CD4-positive, alpha-beta T cell (primary cell): ENCODE measurements at regions not wholly inside any gene's neighbourhood (a gene's known extent, or its start where the extent isn't known, plus 50 kb on each side); places are given as distances from the start of the nearest gene placed in this dataset.

ENCODE experiments used
- ATAC-seq: fragments of 200-7000 bp; cut with Tn5 transposase; one replicate; pipeline ENCODE4 v1.10.0; 2022; ENCODE audit warnings: mild to moderate bottlenecking; ENCODE audit not compliant: poor library complexity
- CTCF ChIA-PET: fragments of 350-600 bp; sonication (Branson Sonifier 250); formaldehyde crosslinking; loops from one replicate; lab custom pipeline; 2021; ENCODE audit warnings: antibody characterized with exemption, inconsistent platforms; lab: Charles Lee
- POLR2A ChIA-PET: fragments of 350-600 bp; sonication (Branson Sonifier 250); formaldehyde crosslinking; loops from one replicate; lab custom pipeline; 2021; ENCODE audit warnings: antibody characterized with exemption, inconsistent platforms; lab: Charles Lee
- DNase-seq, 14 experiments: peaks; one replicate each; pipeline ENCODE4 v3.0.0-alpha.2; 2013 to 2020; ENCODE audit warnings: mixed read lengths in 2 of 14
- H3K27ac ChIP-seq, 2 donors: one replicate each; pipeline versions ENCODE4 v1.5.1 to v1.7.0; 2013; ENCODE audit warnings: low read length in 2 of 2, low read depth in 1 of 2, mild to moderate bottlenecking in 1 of 2
- H3K27me3 ChIP-seq, 2 experiments: 1 replicate in 1 of 2; 2 replicates in 1 of 2; pipeline versions ENCODE4 v1.6.1 to v1.7.0; 2013; ENCODE audit warnings: low read length in 2 of 2, control low read depth in 1 of 2, mild to moderate bottlenecking in 1 of 2, moderate library complexity in 1 of 2; ENCODE audit not compliant: insufficient read depth in 2 of 2, control insufficient read depth in 1 of 2
- H3K36me3 ChIP-seq: one replicate; pipeline ENCODE4 v1.6.1; 2013; ENCODE audit warnings: low read length, control low read depth; ENCODE audit not compliant: insufficient read depth
- H3K4me1 ChIP-seq: one replicate; pipeline ENCODE4 v1.6.1; 2013; ENCODE audit warnings: low read length, control low read depth; ENCODE audit not compliant: insufficient read depth
- H3K4me3 ChIP-seq: one replicate; pipeline ENCODE4 v1.5.1; 2013; ENCODE audit warnings: mild to moderate bottlenecking, low read length, moderate library complexity
- H3K9me3 ChIP-seq, 2 experiments: 1 replicate in 1 of 2; 2 replicates in 1 of 2; pipeline versions ENCODE4 v1.6.1 to v1.7.0; 2013; ENCODE audit warnings: low read length in 2 of 2, mild to moderate bottlenecking in 2 of 2, control low read depth in 1 of 2, moderate library complexity in 1 of 2; ENCODE audit not compliant: control insufficient read depth in 1 of 2, insufficient read depth in 1 of 2
- H3K27ac Mint-ChIP-seq: one replicate; pipeline ENCODE4 v1.8.0; 2020; ENCODE audit warnings: mixed read lengths
- H3K27me3 Mint-ChIP-seq: one replicate; pipeline ENCODE4 v1.8.0; 2021; ENCODE audit warnings: mixed read lengths
- H3K36me3 Mint-ChIP-seq: one replicate; pipeline ENCODE4 v1.8.0; 2021; ENCODE audit warnings: low read depth, mixed read lengths
- H3K4me1 Mint-ChIP-seq: one replicate; pipeline ENCODE4 v1.8.0; 2021; ENCODE audit warnings: low read depth, mixed read lengths
- H3K4me3 Mint-ChIP-seq: one replicate; pipeline ENCODE4 v1.8.0; 2020; ENCODE audit warnings: mild to moderate bottlenecking, mixed read lengths
- H3K9me3 Mint-ChIP-seq: one replicate; pipeline ENCODE4 v1.8.0; 2020; ENCODE audit warnings: mixed read lengths
- intact Hi-C, 2 experiments: fragments of 100-400 bp; cut with DNase I in 1 of 2; cut with micrococcal nuclease in 1 of 2; formaldehyde crosslinking; loops; one replicate each; pipeline versions ENCODE4 v1.15.1 to v1.9.0; 2023 to 2025; cut with DNase I, micrococcal nuclease
- TF ChIP-seq, protein P1 (sequence below): fragments of 200-600 bp; IDR thresholded peaks from one replicate; pipeline ENCODE4 v1.8.0; 2022; ENCODE audit warnings: antibody characterized with exemption, mild to moderate bottlenecking

DNA sequence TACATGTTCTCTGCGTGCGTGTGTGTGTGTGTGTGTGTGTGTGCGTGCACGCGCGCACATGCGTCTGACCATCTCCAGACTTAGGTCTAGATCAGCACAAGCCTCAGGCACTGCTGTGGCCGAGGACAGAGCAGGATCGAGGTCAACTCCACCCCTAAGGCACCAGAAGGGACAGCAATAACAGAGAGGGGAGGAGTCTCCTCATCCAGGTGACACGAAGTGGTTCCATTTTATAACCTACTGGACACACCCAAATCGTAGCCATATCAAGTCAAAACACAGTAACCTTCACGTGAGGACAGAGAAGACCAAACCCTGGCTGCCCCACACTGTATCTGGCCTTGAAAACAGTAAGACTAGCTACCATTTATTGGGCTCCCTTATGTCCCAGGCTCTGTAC lies 224.1 kb downstream of the FGFR2 start:
- no peak overlapping the region for H3K4me3 Mint-ChIP-seq
- H3K4me1 Mint-ChIP-seq = no peaks in the 10 kb centered on the region
- no peak overlapping the region for H3K4me3 ChIP-seq
- no peak for ATAC-seq
- H3K36me3 ChIP-seq = no peaks in the 10 kb centered on the region
- peaks cover 0 to 5% of the 10 kb centered on the region in 2 experiments for H3K9me3 ChIP-seq
- H3K36me3 Mint-ChIP-seq = no peaks in the 10 kb centered on the region
- POLR2A ChIA-PET = no interaction called here
- no peaks in the 10 kb centered on the region for H3K9me3 Mint-ChIP-seq
- H3K27ac ChIP-seq = no peak overlapping the region
- intact Hi-C loops = no loop called here
- no peaks in the 10 kb centered on the region for H3K27me3 ChIP-seq
- H3K27me3 Mint-ChIP-seq = no peaks in the 10 kb centered on the region
- H3K27ac Mint-ChIP-seq = no peak overlapping the region
- H3K4me1 ChIP-seq = no peaks in the 10 kb centered on the region
- no peak for DNase-seq
- CTCF ChIA-PET = no interaction called here
- TF ChIP-seq, protein P1, sequence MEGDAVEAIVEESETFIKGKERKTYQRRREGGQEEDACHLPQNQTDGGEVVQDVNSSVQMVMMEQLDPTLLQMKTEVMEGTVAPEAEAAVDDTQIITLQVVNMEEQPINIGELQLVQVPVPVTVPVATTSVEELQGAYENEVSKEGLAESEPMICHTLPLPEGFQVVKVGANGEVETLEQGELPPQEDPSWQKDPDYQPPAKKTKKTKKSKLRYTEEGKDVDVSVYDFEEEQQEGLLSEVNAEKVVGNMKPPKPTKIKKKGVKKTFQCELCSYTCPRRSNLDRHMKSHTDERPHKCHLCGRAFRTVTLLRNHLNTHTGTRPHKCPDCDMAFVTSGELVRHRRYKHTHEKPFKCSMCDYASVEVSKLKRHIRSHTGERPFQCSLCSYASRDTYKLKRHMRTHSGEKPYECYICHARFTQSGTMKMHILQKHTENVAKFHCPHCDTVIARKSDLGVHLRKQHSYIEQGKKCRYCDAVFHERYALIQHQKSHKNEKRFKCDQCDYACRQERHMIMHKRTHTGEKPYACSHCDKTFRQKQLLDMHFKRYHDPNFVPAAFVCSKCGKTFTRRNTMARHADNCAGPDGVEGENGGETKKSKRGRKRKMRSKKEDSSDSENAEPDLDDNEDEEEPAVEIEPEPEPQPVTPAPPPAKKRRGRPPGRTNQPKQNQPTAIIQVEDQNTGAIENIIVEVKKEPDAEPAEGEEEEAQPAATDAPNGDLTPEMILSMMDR = no peak

DNA sequence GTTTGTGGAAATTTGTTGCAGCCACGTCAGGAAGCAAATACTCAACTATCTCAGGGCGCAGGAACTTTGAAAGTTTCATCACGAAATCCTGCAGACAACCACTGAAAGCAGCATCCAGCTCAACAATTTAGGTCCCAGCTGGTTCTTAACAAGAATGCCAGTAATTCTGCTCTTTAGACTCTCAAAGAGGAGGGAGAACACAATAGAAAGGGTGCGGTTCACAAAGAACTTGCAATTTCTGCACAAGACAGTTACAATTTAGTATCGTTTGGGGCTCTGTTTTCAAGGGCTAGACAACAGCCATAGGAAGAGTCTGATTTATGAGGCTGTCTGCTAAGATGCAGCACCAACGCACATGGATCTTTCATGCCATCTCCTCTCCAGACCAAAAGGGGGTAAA lies 223.1 kb downstream of the FGFR2 start:
- ChIA-PET CTCF (no interaction called here), POLR2A (no interaction called here)
- ATAC-seq (no peak), DNase-seq (no peak)
- Mint-ChIP-seq H3K4me3 (no peak overlapping the region), H3K36me3 (no peaks in the 10 kb centered on the region), H3K27ac (no peak overlapping the region), H3K27me3 (no peaks in the 10 kb centered on the region), H3K9me3 (no peaks in the 10 kb centered on the region), H3K4me1 (no peaks in the 10 kb centered on the region)
- Histone ChIP-seq H3K36me3 (no peaks in the 10 kb centered on the region), H3K27me3 (peaks cover 0 to 2% of the 10 kb centered on the region in 2 experiments), H3K27ac (no peak overlapping the region), H3K4me1 (no peaks in the 10 kb centered on the region), H3K9me3 (peaks cover 0 to 5% of the 10 kb centered on the region in 2 experiments), H3K4me3 (no peak overlapping the region)
- TF ChIP-seq, protein P1 = no peak
- intact Hi-C loops = no loop called here

DNA sequence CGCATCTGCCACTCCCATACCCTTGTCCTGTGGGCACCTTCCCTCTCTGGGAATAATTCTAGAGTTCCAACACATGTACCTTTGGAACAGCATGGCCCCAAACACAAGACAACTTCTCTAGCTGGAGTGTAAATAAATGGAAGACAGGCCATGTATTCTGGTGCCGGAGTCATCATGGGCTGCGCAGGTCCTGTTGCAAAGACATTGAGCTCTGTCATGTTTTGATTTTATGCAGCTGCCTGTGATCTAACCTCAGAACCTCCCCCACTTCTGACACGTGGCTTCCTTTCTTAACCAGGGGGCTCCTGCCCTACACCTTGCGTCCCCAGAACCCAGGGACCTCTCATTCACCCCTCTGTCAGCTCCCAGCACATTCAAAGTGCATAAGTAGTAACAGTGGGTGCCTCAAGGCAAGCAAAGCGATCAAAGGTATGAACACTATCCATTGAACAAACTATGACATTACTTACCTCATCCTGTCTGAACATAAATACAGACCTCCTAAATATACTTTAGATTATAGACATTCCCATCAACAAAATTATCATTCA lies 219.9 kb downstream of the FGFR2 start:
- no peaks in the 10 kb centered on the region for H3K36me3 ChIP-seq
- Mint-ChIP-seq H3K9me3 (no peaks in the 10 kb centered on the region), H3K4me1 (no peaks in the 10 kb centered on the region), H3K27me3 (no peaks in the 10 kb centered on the region), H3K36me3 (no peaks in the 10 kb centered on the region), H3K4me3 (no peak overlapping the region), H3K27ac (no peak overlapping the region)
- no peaks in the 10 kb centered on the region for H3K4me1 ChIP-seq
- H3K9me3 ChIP-seq = peaks cover 0 to 11% of the 10 kb centered on the region in 2 experiments
- no peak overlapping the region for H3K27ac ChIP-seq
- intact Hi-C loops = no loop called here
- ChIA-PET CTCF (no interaction called here), POLR2A (no interaction called here)
- TF ChIP-seq, protein P1 = no peak
- peaks cover 0 to 3% of the 10 kb centered on the region in 2 experiments for H3K27me3 ChIP-seq
- no peak for DNase-seq
- ATAC-seq = no peak
- no peak overlapping the region for H3K4me3 ChIP-seq
